ENCODE measurements at regions not wholly inside any gene's neighbourhood (a gene's known extent, or its start where the extent isn't known, plus 50 kb on each side); places are given as distances from the start of the nearest gene placed in this dataset.

DNA sequence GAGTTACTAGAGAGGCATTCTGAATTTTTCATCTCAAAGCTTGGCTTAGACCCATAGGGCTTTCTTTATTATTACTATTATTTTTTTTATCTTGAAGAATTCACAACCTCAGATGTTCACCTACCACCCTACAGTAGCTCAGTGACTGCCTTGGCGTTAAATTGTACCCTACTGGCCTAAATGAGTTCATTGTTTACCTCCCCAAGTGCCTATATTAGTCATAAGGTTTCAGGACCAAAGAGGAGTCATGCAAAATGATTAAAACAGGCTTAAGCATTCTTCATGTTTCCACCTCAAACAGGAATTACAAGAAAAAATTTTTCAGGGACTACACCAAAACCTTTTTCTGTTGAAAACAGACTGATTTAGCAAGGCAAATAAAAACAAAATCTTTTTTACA, 751.5 kb downstream of the SQOR start:
- Mint-ChIP-seq H3K27ac (no peak overlapping the region), H3K4me1 (peaks cover 5% of the 10 kb centered on the region), H3K4me3 (no peak overlapping the region), H3K27me3 (ENCODE audit: low read depth, poor library complexity) (peaks cover 3% of the 10 kb centered on the region), H3K36me3 (ENCODE audit: low read depth) (no peaks in the 10 kb centered on the region), H3K9me3 (peaks cover 12% of the 10 kb centered on the region)
- TF ChIP-seq, protein P1, sequence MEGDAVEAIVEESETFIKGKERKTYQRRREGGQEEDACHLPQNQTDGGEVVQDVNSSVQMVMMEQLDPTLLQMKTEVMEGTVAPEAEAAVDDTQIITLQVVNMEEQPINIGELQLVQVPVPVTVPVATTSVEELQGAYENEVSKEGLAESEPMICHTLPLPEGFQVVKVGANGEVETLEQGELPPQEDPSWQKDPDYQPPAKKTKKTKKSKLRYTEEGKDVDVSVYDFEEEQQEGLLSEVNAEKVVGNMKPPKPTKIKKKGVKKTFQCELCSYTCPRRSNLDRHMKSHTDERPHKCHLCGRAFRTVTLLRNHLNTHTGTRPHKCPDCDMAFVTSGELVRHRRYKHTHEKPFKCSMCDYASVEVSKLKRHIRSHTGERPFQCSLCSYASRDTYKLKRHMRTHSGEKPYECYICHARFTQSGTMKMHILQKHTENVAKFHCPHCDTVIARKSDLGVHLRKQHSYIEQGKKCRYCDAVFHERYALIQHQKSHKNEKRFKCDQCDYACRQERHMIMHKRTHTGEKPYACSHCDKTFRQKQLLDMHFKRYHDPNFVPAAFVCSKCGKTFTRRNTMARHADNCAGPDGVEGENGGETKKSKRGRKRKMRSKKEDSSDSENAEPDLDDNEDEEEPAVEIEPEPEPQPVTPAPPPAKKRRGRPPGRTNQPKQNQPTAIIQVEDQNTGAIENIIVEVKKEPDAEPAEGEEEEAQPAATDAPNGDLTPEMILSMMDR (IDR thresholded peaks at IDR 0.05): no peak
- no peak for DNase-seq

DNA sequence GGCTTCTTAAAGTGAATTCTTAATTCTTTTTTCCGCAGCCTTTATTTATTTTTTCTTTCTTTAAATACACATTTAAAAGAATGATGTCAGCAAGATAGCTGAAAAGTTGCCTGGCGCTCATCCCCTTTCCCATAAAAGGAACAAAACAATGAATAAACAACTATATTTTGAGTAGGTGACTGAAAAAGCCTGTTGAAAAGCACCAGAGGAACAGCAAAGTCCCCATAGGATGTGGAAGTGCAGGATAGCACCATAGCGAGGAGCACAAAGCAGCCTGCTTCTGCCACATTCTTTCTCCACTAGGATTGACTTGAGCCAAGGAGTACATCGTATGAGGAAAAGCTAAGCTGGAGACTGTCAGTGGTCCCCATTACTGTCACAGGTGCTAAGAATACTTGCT, 754.9 kb downstream of the SQOR start:
- Mint-ChIP-seq H3K27ac (no peak overlapping the region), H3K9me3 (peaks cover 15% of the 10 kb centered on the region), H3K27me3 (ENCODE audit: low read depth, poor library complexity) (peaks cover 3% of the 10 kb centered on the region), H3K36me3 (ENCODE audit: low read depth) (no peaks in the 10 kb centered on the region), H3K4me3 (no peak overlapping the region), H3K4me1 (peaks cover 5% of the 10 kb centered on the region)
- no peak for DNase-seq
- TF ChIP-seq, protein P1 (IDR thresholded peaks at IDR 0.05): no peak

DNA sequence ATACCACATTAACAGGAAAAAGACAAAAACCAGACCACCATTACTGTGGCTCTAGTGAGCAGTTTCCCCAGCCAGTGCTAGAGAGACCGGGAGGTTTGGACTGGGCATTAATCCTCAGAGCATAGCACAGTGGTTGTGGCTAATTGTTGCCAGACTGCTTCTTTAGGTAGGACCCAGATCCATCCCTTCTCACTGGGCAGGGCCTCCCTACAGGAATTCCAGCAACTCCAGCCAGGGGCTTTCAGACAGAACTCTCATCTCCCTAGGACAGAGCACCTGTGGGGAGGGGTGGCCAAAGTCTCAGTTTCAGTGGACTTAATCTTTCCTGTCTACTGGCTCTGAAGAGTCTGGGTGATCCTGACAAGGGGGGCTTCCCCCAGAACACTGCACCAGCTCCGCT, 759.6 kb downstream of the SQOR start:
- H3K4me1 Mint-ChIP-seq: no peaks in the 10 kb centered on the region
- TF ChIP-seq, protein P1 (IDR thresholded peaks at IDR 0.05): no peak
- peak overlapping the region; percentile 46 for H3K27ac Mint-ChIP-seq
- DNase-seq: no peak
- no peaks in the 10 kb centered on the region for H3K36me3 Mint-ChIP-seq (ENCODE audit: low read depth)
- no peak overlapping the region for H3K4me3 Mint-ChIP-seq
- H3K27me3 Mint-ChIP-seq (ENCODE audit: low read depth, poor library complexity): peaks cover 15% of the 10 kb centered on the region
- H3K9me3 Mint-ChIP-seq: peaks cover 26% of the 10 kb centered on the region

DNA sequence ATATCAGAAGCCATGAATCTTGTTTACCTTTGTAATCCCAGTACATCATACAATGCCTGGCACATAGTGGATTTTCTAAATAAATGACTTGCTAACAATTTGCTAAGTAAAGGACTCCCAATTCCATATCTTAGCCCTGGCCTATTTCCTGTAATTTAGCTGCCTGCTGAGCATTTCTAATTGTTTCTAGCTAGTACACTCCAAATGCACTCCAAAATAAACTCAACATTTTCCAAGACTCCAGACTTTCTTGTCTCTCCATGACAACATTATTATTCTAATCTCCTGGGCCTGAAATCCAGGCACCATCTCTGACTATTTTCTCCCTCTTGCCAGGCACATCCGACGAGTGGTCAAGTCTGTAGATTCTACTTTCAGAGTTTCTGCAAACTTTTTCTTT, 773.5 kb downstream of the SQOR start:
- Mint-ChIP-seq H3K4me1 (peaks cover 18% of the 10 kb centered on the region), H3K27ac (no peak overlapping the region), H3K27me3 (ENCODE audit: low read depth, poor library complexity) (no peaks in the 10 kb centered on the region), H3K36me3 (ENCODE audit: low read depth) (no peaks in the 10 kb centered on the region), H3K9me3 (no peaks in the 10 kb centered on the region), H3K4me3 (no peak overlapping the region)
- DNase-seq: no peak
- TF ChIP-seq, protein P1 (IDR thresholded peaks at IDR 0.05): no peak

DNA sequence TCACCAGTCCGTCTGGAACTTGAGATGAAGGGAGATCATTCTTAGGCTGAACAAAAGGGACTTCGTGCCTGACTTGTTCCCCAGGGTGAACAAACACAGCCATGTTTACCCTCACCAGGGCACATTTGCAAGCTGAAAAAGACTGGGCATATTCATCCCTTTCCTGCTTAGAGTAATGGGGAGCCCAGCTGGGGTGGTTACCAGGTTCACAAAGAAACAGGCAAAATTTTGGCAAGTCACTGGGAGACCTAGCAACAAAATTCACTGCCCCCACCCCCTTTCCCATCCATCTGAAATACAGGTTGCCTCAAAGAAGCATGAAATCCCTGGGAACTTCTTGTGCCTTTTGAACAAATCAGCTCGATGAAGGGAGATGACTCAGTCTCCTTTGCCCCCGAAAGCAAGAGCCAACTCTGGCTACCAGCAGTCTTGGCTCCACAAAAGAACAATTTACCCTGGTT, 775.0 kb downstream of the SQOR start:
- peak overlapping the region; percentile 12 for H3K27ac Mint-ChIP-seq
- peaks cover under 1% of the 10 kb centered on the region for H3K27me3 Mint-ChIP-seq (ENCODE audit: low read depth, poor library complexity)
- H3K9me3 Mint-ChIP-seq: no peaks in the 10 kb centered on the region
- no peak overlapping the region for H3K4me3 Mint-ChIP-seq
- TF ChIP-seq, protein P1 (IDR thresholded peaks at IDR 0.05): no peak
- H3K4me1 Mint-ChIP-seq: peaks cover 21% of the 10 kb centered on the region
- no peak for DNase-seq
- no peaks in the 10 kb centered on the region for H3K36me3 Mint-ChIP-seq (ENCODE audit: low read depth)

DNA sequence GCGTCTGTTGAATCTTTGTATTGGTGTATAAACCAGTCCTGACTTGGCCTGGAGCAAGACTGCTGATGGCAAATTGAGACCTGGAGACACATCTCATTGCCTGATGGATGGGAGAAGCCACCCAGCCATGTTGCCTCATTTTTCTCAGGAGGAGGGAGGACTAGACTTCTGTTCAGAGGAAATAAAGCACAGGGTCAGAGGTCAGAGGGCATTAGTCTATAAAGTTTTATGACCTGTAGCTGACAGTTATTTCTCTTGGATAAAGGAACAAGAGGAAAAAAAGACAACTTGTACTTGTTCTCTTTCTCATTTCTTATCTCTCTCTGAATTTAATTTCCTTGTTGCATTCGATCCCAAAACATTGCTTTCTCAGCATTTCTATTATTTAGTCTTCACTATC, 775.9 kb downstream of the SQOR start:
- Mint-ChIP-seq H3K27ac (peak overlapping the region; percentile 72), H3K27me3 (ENCODE audit: low read depth, poor library complexity) (peaks cover 4% of the 10 kb centered on the region), H3K4me1 (peaks cover 14% of the 10 kb centered on the region), H3K9me3 (no peaks in the 10 kb centered on the region), H3K4me3 (peak overlapping the region; percentile 31), H3K36me3 (ENCODE audit: low read depth) (no peaks in the 10 kb centered on the region)
- DNase-seq: peak; percentile 49
- TF ChIP-seq, protein P1 (IDR thresholded peaks at IDR 0.05): no peak

Data from nephron progenitor cell (in vitro differentiated cells).